ENCODE measurements at regions not wholly inside any gene's neighbourhood (a gene's known extent, or its start where the extent isn't known, plus 50 kb on each side); places are given as distances from the start of the nearest gene placed in this dataset.
"Not testable (repeated sequence)": the region's sequence is repeated elsewhere in the genome, so short reads cannot be mapped to it uniquely, and the experiment has no call there.

DNA sequence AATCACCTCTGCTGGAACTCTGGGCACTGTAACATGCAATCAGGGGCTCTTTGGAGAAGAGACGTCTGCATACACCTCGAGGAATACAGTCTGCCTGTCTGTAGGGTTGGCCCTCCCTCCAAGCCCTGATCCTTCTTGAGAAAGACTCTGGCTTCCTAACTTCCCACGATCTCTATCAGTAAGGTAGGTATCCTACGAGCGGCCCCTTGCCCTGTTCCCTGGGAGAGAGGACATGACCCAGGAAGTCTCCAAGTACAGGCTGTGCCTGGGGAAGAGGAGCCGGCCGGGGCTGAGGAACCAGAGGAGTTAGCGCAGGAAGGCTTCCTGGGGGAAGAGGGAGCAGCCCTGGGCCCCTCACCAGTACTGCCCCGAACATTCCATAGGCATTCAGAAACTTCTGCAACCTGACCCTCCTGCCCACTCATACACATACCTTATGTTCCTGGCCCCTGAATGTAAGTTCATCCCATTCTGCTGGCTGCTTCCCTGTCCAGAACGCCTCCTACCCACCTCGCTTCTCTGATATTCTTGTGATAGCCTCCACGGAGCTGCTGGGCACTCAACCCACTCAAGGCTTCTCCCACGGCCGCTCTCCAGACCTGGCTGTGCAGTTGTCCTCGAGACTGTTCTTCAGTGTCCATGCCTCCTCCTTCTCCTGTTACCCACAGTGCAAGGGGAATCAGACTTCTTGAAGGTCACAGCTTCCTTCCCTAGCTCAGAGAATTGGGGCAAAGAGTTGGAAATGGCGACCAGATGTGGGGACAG is 116.1 kb downstream of the CYP26B1 start:
- no peak for FAIRE-seq

DNA sequence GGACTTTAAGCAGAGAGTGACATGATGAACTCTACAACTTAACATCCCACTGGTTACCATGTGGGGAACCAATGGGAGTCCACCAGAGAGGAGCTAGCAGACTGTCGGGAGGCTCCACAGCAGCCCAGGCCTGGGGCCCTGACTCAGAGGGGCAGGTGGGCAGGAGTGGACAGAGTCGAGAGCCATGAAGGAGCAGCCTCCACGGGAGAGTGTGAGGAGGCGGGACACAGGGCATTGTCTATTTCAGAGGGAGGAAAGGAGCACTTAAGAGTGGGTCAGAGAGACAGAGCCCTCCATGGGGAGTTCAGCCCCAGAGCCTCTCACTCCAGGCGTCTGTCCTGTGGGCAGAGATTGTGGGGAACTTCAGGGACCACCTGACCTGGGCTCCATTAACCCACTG is 118.7 kb downstream of the CYP26B1 start:
- FAIRE-seq, result no peak

DNA sequence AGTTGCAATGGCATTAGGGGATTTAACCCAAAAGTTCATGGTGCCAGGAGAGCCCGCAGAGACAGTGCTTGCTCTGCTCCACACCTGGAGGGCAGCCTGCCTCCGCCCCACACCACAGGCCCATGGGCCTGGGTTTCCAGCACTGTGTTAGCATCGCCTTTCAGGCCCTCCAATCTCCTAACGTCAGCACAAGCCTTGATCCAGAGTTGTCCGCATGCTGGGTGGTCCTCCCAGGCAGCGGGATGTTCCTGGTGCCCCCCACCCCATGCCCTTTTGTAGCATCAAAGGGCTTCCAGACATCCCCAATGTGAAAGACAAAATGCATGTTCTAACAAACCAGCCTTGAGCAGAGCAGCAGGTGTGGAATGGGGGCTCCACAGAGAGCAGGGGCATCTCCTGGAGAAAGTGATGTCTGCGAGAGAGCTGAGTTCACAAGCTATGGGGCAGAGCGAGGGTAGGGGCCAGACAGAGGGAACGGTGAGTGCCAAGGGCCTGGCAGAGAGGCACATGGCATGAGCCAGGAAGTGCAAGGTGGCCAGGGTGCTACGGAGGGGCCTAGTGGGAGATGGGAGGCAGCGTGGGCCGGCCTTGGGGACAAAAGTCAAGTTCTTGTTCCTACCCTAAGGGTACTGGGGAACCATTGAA is 119.2 kb downstream of the CYP26B1 start:
- FAIRE-seq, result no peak

DNA sequence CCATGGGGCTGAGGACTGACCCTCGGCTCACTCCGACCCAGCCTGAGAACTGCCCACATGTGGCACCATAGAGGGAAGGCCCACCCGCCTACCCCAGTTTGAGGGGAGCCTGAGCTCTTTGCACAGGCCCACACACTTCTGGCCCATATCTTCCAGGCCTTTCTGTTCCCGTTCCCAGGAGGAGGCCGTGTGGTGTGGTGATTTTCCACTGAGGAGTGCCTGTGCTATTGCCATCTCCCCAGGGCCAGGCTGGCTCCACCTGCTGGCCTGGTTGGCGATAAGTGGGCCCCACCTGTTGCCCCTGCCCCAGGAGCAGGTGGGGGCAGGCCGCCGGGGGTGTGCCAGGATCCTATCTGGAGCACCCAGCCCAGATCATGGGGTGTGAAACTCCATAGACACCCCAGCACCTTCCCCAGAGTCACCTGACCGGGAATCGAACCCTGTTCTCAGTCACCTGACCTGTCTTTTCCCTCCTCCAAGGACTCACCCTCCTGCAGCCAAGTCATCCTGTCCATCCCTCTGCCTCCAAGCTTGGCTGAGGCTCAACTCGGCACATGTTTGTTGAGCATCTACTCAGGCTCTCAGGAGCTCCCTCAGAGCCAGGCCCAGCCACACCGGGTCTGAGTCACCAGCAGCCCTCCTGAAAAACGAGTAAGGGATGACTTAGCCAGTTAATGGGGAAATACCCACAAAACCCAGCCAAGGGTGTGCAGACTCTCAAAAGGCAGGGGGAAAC is 120.1 kb downstream of the CYP26B1 start:
- FAIRE-seq, result no peak

DNA sequence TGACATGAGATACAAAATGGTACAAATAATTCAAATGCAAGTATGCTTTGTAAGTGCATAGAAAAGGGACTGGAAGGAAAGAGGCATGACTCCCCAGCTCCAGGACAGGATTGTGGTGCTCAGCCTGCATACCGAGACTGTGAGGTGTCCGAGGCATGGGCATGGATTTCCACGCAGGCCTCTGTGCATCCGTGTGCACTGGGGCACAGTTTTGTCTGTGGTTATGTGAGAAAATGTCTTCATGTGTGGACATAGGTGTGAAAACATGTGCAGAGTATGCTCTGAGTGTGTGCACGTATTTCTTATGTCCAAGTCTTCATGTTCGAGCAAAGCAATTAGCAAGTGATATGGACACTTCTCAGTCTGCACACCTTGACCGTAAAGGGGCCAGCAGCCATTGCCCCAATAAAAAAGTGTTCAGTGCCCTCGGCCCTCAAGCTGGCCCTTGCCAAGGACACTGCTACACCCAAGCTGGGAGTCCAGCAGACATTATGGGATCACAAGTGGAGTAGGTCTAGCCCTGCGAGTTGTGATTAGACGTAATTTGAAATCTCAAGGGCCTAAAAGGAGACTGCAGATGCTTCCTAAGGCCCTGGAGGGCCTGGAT is 120.7 kb downstream of the CYP26B1 start:
- no peak for FAIRE-seq

DNA sequence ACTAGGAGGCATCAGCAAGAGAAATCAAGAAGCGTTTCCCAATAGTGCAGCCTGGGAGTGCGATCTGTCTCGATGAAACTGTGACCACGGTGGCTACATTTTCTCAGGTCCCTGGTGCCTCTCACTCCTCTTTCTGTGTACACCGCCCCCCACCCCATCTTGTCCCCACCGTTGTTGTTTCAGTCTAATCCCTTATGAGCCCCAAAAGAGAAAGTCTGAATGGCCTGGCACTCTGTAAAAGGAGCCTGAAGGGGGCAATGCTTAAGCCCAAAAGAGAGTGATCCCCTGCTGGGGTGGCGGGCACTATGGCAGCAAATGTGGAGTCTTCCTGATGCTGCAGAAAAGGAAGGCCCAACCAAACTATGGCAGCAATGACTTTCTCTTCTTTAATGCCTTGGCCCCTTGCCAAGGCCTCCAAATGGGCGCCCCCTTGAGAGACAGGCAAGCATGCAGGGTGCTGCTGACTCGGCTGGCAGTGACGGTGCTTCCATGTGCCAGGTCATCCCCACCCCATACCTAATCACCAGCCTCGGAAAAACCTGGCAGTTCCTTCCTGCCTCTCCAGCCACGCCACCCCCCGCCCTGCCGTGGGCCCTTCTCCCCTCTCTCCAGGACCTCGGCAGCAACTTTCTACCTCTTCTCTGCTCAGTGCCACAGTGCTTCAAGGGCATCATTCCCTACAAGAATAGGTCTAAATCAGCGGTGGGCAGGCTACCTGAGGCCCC is 123.0 kb downstream of the CYP26B1 start:
- no peak for FAIRE-seq

DNA sequence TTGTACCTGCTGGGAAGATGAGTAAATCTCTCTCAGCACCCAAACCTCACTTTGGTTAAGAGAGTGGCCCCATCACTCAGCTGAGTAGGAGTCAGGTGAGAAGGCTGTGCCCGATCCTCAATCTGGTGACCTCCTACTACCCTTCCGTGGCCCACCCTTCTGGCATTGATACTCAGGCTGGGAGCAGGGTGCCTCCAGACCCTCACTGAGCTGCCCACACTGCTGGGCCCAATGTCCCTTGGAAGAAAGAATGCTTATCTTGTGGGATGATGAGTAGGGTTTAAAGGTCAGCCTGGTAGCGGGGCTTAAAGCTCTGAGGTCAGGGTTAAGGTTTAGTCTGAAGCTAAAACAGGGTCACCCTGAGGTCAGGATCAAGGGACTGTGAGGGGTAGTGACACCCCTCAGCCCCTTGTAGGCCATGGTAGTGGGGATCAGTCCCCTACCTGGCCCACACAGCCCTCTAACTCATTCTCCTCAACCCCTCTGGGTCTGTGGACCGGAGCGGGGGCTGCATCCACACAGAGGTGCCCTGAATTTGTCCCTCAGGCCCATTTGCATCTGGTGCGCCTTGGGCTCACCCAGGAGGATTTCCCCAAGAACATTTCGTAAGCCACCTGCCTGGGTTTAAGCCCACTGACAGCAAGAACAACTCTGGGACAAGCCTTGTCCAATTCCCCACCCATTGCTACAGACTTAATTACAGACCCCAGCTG is 123.8 kb downstream of the CYP26B1 start:
- FAIRE-seq, result no peak

DNA sequence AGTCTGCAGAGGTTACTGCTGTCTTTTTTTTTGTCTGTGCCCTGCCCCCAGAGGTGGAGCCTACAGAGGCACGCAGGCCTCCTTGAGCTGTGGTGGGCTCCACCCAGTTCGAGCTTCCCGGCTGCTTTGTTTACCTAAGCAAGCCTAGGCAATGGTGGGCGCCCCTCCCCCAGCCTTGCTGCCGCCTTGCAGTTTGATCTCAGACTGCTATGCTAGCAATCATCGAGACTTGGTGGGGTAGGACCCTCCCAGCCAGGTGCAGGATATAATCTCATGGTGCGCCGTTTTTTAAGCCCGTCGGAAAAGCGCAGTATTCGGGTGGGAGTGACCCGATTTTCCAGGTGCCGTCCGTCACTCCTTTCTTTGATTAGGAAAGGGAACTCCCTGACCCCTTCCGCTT is 126.3 kb downstream of the CYP26B1 start:
- FAIRE-seq, result not testable (repeated sequence)

DNA sequence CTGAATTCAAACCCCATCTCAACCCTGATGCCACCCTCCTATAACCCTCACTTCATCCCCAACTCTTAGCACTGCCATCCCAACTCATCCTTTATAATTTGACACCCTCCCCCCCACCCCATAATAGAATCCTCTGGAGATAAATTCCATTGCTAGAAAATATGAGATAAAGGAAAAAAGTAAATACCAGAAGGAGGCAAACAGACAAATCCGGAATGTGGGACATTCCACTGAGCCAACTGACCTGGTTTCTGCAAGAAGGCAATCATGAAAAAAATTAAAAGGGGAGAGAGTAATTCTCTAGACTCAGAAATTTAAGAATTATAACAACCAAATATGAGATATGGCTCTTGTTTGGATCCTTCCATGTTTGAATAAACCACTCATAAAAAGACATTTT is 132.4 kb downstream of the CYP26B1 start:
- FAIRE-seq, result no peak

DNA sequence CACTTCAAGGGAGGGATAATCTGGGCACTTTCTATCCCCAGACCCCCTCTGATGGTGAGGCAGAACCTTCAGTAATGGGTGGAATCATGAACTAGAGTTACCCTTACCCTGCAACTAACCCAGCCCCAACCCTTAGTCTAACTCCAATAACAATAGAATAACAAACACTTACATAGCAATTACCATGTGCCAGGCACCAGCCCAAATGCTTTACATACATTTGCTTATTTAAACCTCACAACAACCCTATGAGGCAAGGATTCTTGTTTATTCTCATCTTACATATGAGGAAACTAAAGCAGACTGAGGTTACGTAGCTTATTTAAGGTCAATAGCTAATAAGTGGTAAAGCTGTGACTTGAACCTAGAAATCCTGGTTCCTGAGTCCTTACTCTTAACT is 132.8 kb downstream of the CYP26B1 start:
- FAIRE-seq, result no peak

DNA sequence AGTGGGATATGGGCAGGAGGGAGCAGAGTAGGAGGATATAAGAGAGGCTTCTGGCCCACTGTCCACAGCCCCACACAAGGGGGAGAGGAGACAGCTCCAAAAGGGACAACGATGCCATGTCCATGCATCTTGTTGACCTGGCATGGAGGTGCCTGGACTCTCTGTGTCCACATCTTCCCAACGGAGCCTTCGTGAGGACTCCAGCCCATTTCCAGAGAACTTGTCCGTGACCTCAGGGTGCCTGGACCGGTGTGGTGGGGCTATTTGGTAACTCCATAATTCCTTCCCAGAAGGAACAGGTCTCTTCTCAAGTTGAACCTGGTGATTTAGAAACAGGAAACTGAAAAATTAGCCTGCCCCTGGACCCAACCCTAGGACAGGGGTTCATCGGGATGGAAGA is 133.9 kb downstream of the CYP26B1 start:
- FAIRE-seq, result no peak

DNA sequence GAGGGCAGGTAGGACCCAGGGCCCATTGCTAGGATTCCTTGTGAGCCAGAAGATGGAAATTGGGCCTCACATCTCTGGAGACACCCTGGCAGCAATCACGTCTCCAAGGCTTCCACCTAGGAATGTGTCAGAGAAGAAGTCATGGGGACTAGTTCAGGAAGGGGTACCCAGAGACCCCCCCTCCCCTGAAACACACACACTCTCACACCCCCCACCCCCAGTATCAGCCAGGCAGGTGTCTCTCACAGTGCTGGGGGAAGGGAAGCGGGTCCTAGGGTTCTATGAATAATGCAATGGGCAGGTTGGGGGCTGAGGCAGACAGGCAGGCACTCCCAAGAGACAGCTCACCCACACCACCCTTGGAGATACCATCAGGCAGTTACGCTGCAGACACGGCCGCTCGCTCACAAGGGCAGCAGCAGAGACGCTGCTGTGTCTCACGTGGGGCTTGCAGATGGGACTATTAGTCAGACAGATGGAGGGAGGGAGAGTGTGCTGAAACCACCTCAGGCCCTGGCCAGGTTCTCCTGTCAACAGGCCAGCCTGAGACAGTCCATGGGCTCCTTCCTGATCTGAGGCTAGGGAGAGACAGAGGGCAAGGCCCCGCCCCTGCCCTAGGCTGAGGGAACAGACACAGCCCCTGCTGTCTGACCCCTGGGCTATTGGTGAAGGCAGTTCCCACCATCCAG is 134.6 kb downstream of the CYP26B1 start:
- no peak for FAIRE-seq

DNA sequence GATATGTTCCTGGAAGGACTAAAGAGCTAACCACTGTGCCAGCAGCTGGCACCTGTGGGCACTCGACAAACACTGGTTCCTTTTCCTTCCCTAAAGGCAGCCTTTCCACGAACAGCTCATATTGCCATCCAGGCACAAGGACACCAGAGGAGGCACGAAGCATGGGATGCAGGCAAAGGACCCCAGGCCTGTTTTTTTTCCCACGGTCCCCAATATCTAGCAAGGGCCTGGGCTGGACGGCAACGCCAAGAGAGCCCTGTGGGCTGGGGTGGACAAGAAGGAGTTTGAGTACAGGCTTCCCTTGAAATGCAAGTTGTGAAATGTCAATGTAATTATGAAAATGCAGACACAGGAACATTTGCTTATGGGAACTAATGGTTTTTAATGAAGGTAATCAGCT is 135.9 kb downstream of the CYP26B1 start:
- no peak for FAIRE-seq

DNA sequence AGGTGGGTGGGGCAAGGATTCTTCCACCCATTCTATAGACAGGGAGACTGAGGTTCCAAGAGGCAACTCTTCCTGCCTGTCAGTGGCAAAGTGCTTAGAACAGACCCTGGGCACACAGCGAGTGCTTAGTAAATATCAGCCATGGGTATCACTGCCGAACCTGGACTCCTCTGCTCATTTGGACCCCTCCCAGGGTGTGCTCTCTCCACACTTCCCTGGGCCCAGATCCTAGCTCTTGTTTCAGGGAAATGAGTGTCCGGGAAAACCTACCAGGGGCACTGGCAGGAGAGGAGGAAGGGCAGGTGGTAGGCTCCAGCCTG is 136.3 kb downstream of the CYP26B1 start:
- no peak for FAIRE-seq

DNA sequence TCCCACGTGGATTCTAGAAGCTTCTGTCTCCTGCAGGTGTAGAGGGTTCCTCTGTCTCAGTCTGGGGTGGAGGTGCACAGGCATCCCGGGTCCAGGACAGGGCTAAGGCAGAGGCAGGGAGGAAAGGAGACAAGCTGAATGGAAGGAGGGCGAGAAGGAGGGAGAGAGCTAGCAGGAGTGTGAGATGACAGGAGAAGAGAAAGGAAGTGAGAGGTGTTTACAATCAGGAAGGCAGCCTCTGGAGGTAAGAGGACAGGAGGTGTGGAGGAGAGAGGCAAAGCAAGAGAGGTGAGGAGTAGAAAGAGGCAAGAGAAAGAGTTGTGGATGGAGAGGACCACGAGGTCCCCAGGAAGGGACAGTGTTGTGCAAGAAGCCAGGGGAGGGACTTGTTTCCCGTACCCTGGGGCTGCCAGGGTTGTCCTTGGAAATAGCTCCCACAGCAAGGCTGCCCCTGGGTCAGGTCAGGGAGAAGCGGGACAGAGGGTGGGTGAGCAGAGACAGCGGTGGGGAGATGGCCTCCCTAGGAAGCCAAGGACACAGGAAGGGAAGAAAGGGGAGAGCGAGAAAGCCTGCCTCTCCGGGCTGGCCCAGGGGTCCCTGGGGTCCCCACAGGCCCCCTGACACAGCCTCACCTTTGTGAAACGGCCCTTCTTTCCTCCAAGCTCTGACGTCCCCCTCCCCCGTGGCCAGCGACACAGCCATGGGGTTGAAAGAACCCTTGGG is 136.9 kb downstream of the CYP26B1 start:
- FAIRE-seq, result no peak

DNA sequence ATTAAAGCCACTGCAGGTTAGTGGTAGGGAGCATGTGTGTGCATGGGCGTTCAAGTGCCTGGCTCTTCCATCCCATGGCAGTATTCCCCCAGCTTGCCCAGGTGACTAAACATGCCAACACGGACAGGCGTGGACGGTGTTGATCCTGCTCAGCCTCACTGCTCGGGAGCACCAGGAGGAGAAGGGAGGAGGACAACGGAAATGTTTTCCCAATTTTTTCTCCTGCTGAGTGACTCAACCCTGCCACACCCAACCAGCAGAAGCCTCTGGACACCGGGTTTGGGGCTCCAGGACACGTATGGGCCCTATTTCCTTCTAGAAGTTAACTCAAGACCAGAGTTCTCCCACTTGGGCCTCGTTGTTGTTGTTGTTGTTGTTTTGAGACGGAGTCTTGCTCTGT is 139.1 kb downstream of the CYP26B1 start:
- FAIRE-seq, result no peak

DNA sequence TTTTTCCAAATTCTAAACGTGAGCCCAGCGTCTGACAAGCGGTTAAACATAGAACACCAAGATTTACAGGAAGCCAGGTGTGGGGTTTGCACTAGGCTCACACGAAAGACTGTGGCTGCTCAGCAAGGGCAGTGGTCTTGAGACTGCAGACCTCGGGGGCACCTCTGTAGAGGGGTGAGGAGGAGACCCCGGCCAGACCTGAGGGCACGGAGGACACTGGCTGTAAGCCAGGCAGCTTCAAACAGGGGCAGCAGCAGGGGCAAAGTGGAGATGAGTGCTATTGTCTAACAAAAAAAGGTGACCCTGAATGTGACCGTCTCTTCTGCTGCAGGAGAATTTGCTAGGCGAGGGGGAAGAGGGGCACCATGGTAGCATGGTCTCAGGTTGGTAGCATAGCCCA is 140.3 kb downstream of the CYP26B1 start:
- no peak for FAIRE-seq

DNA sequence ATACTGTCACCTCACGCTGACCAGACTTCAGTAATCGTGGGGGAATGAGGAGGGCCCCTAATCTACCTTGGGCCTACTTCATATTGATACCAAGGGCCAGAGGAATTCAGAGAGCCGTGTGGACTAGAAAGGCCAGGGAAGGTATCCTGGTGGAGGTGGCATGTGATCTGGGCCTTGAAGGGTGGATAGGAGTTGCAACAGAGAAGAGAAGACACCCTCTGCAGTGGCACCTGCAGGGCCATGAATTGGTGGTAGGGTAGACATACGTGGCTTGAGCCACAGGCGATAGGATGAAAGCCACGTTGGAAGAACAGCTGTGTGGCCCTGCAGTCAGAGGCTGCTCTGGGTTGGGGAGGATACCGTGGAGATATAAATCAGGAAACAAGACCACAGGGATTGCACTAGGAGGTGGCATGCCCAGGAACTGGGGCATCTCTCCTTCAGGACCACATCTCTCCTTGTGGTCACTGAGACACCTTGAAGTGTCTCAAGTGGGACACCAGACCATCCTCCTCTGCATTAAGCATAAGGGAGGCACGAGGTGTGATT is 141.4 kb downstream of the CYP26B1 start:
- FAIRE-seq, result no peak

DNA sequence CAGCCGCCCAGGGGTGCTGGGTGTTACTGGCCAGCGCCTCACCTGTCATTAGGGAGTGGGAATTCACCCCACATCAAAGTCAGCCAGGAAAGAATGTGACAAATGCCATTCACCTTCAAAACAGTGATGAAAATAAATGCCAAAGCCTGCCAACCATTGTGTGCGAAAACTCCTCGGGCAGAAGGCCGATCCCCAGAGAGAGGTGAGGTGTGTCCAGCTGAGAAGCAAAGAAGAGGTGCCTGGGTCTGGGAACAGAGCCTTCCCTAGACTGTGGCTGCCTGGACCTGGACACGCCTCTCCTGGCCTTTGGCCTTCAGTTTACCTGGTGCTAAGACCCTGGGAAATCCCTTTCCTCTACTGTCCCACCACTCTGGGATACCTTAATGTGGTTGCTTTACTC is 142.7 kb downstream of the CYP26B1 start:
- FAIRE-seq, result no peak

DNA sequence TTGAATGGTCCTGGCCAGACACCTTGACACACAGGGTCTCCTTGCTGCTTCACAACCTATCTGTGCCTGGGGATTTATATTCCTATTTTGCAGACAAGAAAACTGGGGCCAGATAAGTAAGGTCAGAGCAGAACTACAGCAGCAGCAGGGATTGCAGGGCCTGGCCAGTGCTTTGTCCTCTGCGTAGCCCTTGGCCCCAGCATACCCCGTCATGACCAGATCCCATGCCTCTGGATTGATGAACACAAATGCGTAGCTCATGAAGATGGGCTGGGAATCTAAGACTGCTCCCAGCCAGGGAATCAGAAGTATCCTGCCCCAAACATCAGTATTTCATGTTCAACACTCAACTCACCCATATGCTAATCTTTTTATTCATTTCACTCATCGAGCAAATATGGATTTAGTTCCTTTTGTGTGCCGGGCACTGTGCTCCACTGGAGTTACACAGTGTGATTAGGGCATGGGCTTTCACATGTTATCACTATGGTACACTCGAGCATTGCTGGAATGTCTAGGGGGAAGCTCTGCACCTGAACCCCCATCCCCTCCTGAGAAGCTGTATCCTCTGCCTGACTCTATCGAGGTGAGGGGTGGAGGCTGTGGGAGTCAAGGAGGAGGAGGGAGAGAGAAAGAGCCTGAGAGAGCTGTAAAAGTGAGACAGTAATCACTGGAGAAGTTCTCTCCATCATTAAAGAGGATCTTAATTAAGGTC is 143.3 kb downstream of the CYP26B1 start:
- FAIRE-seq, result no peak

All from G401.6 (cell line).